ENCODE measurements at regions not wholly inside any gene's neighbourhood (a gene's known extent, or its start where the extent isn't known, plus 50 kb on each side); places are given as distances from the start of the nearest gene placed in this dataset.
"Not testable (repeated sequence)": the region's sequence is repeated elsewhere in the genome, so short reads cannot be mapped to it uniquely, and the experiment has no call there.

GRCh38 chr3:166423824-166424513 is 586.7 kb upstream of the BCHE start:
- WGBS (ENCODE audit: low lambda C conversion rate), result 25% methylated on average over 7 of the region's 26 CpGs
- H3K9me3 ChIP-seq; DNase-seq; POLR2A ChIA-PET; H3K27me3 ChIP-seq (ENCODE audit: insufficient read depth); H4K20me1 ChIP-seq (ENCODE audit: insufficient read depth); H3F3A ChIP-seq (replicated peaks; ENCODE audit: insufficient read depth); H3K36me3 ChIP-seq (replicated peaks in 1 of 2; ENCODE audit: control insufficient read depth in 1 of 2, insufficient read depth in 2 of 2, low read length in 1 of 2); H3K4me1 ChIP-seq (ENCODE audit: control insufficient read depth in 1 of 2, insufficient read depth in 2 of 2, low read depth in 1 of 2, low read length in 1 of 2); H3K4me3 ChIP-seq (ENCODE audit: low read depth in 2 of 2, low read length in 1 of 2); H3K27ac ChIP-seq (ENCODE audit: low read depth in 2 of 2, low read length in 1 of 2); H3K9me2 ChIP-seq; H2AFZ ChIP-seq (ENCODE audit: low read depth); H3K4me2 ChIP-seq; H3K79me2 ChIP-seq (ENCODE audit: insufficient read depth); H3K9ac ChIP-seq: not testable (repeated sequence)
- CTCF ChIA-PET, result interaction anchor here (1.1 kb wide), 1 partner anchor 13 kb away, joined by 3 read pairs; no protein-coding TSS in a partner anchor

GRCh38 chr3:166422556-166422955 is 585.3 kb upstream of the BCHE start:
- H3K79me2 ChIP-seq (ENCODE audit: insufficient read depth), result no peaks in the 10 kb centered on the region
- no peak for TF ChIP-seq ELF1 (IDR thresholded peaks at IDR 0.05)
- TF ChIP-seq GATA2 (CRISPR knock-in tag; IDR thresholded peaks at IDR 0.05), result no peak
- TF ChIP-seq YY1 (IDR thresholded peaks at IDR 0.05; ENCODE audit: low read depth), result no peak
- TF ChIP-seq TAF1 (IDR thresholded peaks at IDR 0.05; ENCODE audit: borderline replicate concordance, low read depth, low read length), result no peak
- no peak for TF ChIP-seq ZBTB33 (IDR thresholded peaks at IDR 0.05; ENCODE audit: borderline replicate concordance, low read depth)
- no peak for TF ChIP-seq GABPA (IDR thresholded peaks at IDR 0.05; ENCODE audit: low read depth)
- TF ChIP-seq FOXJ3 (CRISPR knock-in tag; IDR thresholded peaks at IDR 0.05), result no peak
- no peak for TF ChIP-seq USF2 (IDR thresholded peaks at IDR 0.05; ENCODE audit: borderline replicate concordance, low read depth, low read length)
- no peak for TF ChIP-seq CTCF (IDR thresholded peaks at IDR 0.05)
- TF ChIP-seq CHD2 (IDR thresholded peaks at IDR 0.05; ENCODE audit: low read length, partially characterized antibody), result no peak
- TF ChIP-seq EZH2phosphoT487 (IDR thresholded peaks at IDR 0.05; ENCODE audit: borderline replicate concordance, low read depth), result no peak
- TF ChIP-seq MXI1 (IDR thresholded peaks at IDR 0.05; ENCODE audit: low read depth, low read length), result no peak
- TF ChIP-seq MEF2A (IDR thresholded peaks at IDR 0.05; ENCODE audit: borderline replicate concordance, low read depth), result no peak
- TF ChIP-seq SIN3A (IDR thresholded peaks at IDR 0.05; ENCODE audit: borderline replicate concordance, low read depth, low read length), result no peak
- no peak for TF ChIP-seq USF1 (IDR thresholded peaks at IDR 0.05; ENCODE audit: borderline replicate concordance, low read depth)
- TF ChIP-seq TEAD4 (IDR thresholded peaks at IDR 0.05; ENCODE audit: borderline replicate concordance, insufficient read depth), result no peak
- TF ChIP-seq MAX (IDR thresholded peaks at IDR 0.05; ENCODE audit: low read depth), result no peak
- TF ChIP-seq RAD21 (IDR thresholded peaks at IDR 0.05; ENCODE audit: low read length), result no peak
- no peak for TF ChIP-seq EP300 (IDR thresholded peaks at IDR 0.05; ENCODE audit: borderline replicate concordance in 1 of 2, low read depth in 1 of 2, low read length in 1 of 2)
- CTCF ChIA-PET, result no interaction called here

More at GRCh38 chr3:166422556-166422955, 585.3 kb upstream of the BCHE start:
- no peaks in the 10 kb centered on the region for H3K36me3 ChIP-seq (replicated peaks in 1 of 2; ENCODE audit: control insufficient read depth in 1 of 2, insufficient read depth in 2 of 2, low read length in 1 of 2)
- DNase-seq, result no peak
- H3K9me2 ChIP-seq, result 0 out of 2 replicates have a peak, but pooled peaks cover 5% of the 10 kb centered on the region
- no peak overlapping the region for H3K4me3 ChIP-seq (ENCODE audit: low read depth in 2 of 2, low read length in 1 of 2)
- no peaks in the 10 kb centered on the region for H3K4me1 ChIP-seq (ENCODE audit: control insufficient read depth in 1 of 2, insufficient read depth in 2 of 2, low read depth in 1 of 2, low read length in 1 of 2)
- POLR2A ChIA-PET, result no interaction called here
- H3K9me3 ChIP-seq, result no peaks in the 10 kb centered on the region
- no peak overlapping the region for H2AFZ ChIP-seq (ENCODE audit: low read depth)
- H3K9ac ChIP-seq, result no peak overlapping the region
- no peaks in the 10 kb centered on the region for H4K20me1 ChIP-seq (ENCODE audit: insufficient read depth)
- H3K27me3 ChIP-seq (ENCODE audit: insufficient read depth), result no peaks in the 10 kb centered on the region
- H3F3A ChIP-seq (replicated peaks; ENCODE audit: insufficient read depth), result no peaks in the 10 kb centered on the region
- no peak overlapping the region for H3K4me2 ChIP-seq
- no peak overlapping the region for H3K27ac ChIP-seq (ENCODE audit: low read depth in 2 of 2, low read length in 1 of 2)
